WTC11 (cell line): ENCODE measurements at regions not wholly inside any gene's neighbourhood (a gene's known extent, or its start where the extent isn't known, plus 50 kb on each side); places are given as distances from the start of the nearest gene placed in this dataset.

Source experiments
- CREM ChIP-seq: sonication (generic); formaldehyde crosslinking; IDR thresholded peaks from 2 replicates; pipeline ENCODE4 v1.8.1; 2022; ENCODE audit warnings: mild to moderate bottlenecking, missing genetic modification reagents, moderate library complexity
- ELF4 ChIP-seq: sonication (generic); formaldehyde crosslinking; IDR thresholded peaks from 2 replicates; pipeline ENCODE4 v1.8.1; 2022; ENCODE audit warnings: low read depth, mild to moderate bottlenecking, moderate library complexity, missing genetic modification reagents
- ESRRA ChIP-seq: sonication (generic); formaldehyde crosslinking; IDR thresholded peaks from 2 replicates; pipeline ENCODE4 v1.8.1; 2022; ENCODE audit warnings: mild to moderate bottlenecking, missing genetic modification reagents, borderline replicate concordance
- ETV6 ChIP-seq: sonication (generic); formaldehyde crosslinking; IDR thresholded peaks from 2 replicates; pipeline ENCODE4 v1.8.1; 2022; ENCODE audit warnings: mild to moderate bottlenecking, missing genetic modification reagents
- TF ChIP-seq, protein P1 (sequence below): sonication (generic); formaldehyde crosslinking; IDR thresholded peaks from 2 replicates; pipeline ENCODE4 v1.8.1; 2023; ENCODE audit warnings: mild to moderate bottlenecking, missing genetic modification reagents
- TF ChIP-seq, protein P2 (sequence below): sonication (generic); formaldehyde crosslinking; IDR thresholded peaks from 2 replicates; pipeline ENCODE4 v1.8.0; 2022; ENCODE audit warnings: mild to moderate bottlenecking, missing genetic modification reagents
- TF ChIP-seq, protein P3 (sequence below): sonication (generic); formaldehyde crosslinking; IDR thresholded peaks from 2 replicates; pipeline ENCODE4 v1.8.0; 2022; ENCODE audit warnings: mild to moderate bottlenecking, missing genetic modification reagents
- TF ChIP-seq, protein P4 (sequence below): fragments of 200-600 bp; IDR thresholded peaks from 2 replicates; pipeline ENCODE4 v1.8.0; 2022; ENCODE audit warnings: antibody characterized with exemption
- TF ChIP-seq, protein P5 (sequence below): sonication (generic); formaldehyde crosslinking; IDR thresholded peaks from 2 replicates; pipeline ENCODE4 v1.8.0; 2022; ENCODE audit warnings: mild to moderate bottlenecking, missing genetic modification reagents
- TF ChIP-seq, protein P6 (sequence below): sonication (generic); formaldehyde crosslinking; IDR thresholded peaks from 2 replicates; pipeline ENCODE4 v1.8.1; 2022; ENCODE audit warnings: low read depth, mild to moderate bottlenecking, moderate library complexity, missing genetic modification reagents, borderline replicate concordance
- TF ChIP-seq, protein P7 (sequence below): sonication (generic); formaldehyde crosslinking; IDR thresholded peaks from 2 replicates; pipeline ENCODE4 v1.8.1; 2023; ENCODE audit warnings: mild to moderate bottlenecking, missing genetic modification reagents, moderate library complexity

DNA sequence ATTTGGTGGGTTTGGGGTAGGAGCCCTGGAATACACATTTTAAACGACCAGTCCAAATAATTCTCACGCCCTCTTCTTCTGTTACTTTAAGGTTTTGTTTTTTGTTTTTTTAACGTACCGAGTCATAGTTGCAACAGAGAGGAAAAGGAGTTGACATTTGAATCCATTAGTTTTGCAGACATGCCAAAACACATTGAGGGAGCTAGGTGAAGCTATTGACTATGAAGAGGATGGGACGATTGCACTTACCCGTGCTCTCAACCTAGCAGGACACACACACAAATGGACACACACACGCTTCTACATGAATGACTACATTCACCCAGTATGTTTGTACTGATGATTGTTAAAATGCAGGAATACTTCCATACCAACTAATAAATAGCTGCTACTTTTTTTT lies 54.3 kb upstream of the CIT start:
- TF ChIP-seq, protein P1, sequence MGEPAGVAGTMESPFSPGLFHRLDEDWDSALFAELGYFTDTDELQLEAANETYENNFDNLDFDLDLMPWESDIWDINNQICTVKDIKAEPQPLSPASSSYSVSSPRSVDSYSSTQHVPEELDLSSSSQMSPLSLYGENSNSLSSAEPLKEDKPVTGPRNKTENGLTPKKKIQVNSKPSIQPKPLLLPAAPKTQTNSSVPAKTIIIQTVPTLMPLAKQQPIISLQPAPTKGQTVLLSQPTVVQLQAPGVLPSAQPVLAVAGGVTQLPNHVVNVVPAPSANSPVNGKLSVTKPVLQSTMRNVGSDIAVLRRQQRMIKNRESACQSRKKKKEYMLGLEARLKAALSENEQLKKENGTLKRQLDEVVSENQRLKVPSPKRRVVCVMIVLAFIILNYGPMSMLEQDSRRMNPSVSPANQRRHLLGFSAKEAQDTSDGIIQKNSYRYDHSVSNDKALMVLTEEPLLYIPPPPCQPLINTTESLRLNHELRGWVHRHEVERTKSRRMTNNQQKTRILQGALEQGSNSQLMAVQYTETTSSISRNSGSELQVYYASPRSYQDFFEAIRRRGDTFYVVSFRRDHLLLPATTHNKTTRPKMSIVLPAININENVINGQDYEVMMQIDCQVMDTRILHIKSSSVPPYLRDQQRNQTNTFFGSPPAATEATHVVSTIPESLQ (CRISPR knock-in tag), result no peak
- TF ChIP-seq, protein P2, sequence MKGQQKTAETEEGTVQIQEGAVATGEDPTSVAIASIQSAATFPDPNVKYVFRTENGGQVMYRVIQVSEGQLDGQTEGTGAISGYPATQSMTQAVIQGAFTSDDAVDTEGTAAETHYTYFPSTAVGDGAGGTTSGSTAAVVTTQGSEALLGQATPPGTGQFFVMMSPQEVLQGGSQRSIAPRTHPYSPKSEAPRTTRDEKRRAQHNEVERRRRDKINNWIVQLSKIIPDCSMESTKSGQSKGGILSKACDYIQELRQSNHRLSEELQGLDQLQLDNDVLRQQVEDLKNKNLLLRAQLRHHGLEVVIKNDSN, result no peak
- no peak for TF ChIP-seq ELF4 (CRISPR knock-in tag)
- TF ChIP-seq, protein P3, sequence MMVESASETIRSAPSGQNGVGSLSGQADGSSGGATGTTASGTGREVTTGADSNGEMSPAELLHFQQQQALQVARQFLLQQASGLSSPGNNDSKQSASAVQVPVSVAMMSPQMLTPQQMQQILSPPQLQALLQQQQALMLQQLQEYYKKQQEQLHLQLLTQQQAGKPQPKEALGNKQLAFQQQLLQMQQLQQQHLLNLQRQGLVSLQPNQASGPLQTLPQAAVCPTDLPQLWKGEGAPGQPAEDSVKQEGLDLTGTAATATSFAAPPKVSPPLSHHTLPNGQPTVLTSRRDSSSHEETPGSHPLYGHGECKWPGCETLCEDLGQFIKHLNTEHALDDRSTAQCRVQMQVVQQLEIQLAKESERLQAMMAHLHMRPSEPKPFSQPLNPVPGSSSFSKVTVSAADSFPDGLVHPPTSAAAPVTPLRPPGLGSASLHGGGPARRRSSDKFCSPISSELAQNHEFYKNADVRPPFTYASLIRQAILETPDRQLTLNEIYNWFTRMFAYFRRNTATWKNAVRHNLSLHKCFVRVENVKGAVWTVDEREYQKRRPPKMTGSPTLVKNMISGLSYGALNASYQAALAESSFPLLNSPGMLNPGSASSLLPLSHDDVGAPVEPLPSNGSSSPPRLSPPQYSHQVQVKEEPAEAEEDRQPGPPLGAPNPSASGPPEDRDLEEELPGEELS (CRISPR knock-in tag), result no peak
- TF ChIP-seq, protein P4, sequence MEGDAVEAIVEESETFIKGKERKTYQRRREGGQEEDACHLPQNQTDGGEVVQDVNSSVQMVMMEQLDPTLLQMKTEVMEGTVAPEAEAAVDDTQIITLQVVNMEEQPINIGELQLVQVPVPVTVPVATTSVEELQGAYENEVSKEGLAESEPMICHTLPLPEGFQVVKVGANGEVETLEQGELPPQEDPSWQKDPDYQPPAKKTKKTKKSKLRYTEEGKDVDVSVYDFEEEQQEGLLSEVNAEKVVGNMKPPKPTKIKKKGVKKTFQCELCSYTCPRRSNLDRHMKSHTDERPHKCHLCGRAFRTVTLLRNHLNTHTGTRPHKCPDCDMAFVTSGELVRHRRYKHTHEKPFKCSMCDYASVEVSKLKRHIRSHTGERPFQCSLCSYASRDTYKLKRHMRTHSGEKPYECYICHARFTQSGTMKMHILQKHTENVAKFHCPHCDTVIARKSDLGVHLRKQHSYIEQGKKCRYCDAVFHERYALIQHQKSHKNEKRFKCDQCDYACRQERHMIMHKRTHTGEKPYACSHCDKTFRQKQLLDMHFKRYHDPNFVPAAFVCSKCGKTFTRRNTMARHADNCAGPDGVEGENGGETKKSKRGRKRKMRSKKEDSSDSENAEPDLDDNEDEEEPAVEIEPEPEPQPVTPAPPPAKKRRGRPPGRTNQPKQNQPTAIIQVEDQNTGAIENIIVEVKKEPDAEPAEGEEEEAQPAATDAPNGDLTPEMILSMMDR, result no peak
- TF ChIP-seq, protein P5, sequence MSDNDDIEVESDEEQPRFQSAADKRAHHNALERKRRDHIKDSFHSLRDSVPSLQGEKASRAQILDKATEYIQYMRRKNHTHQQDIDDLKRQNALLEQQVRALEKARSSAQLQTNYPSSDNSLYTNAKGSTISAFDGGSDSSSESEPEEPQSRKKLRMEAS, result no peak
- TF ChIP-seq, protein P6, sequence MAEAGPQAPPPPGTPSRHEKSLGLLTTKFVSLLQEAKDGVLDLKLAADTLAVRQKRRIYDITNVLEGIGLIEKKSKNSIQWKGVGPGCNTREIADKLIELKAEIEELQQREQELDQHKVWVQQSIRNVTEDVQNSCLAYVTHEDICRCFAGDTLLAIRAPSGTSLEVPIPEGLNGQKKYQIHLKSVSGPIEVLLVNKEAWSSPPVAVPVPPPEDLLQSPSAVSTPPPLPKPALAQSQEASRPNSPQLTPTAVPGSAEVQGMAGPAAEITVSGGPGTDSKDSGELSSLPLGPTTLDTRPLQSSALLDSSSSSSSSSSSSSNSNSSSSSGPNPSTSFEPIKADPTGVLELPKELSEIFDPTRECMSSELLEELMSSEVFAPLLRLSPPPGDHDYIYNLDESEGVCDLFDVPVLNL (CRISPR knock-in tag), result no peak
- TF ChIP-seq ETV6 (CRISPR knock-in tag), result no peak
- TF ChIP-seq CREM (CRISPR knock-in tag), result no peak
- TF ChIP-seq, protein P7, sequence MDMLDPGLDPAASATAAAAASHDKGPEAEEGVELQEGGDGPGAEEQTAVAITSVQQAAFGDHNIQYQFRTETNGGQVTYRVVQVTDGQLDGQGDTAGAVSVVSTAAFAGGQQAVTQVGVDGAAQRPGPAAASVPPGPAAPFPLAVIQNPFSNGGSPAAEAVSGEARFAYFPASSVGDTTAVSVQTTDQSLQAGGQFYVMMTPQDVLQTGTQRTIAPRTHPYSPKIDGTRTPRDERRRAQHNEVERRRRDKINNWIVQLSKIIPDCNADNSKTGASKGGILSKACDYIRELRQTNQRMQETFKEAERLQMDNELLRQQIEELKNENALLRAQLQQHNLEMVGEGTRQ, result no peak
- TF ChIP-seq ESRRA, result no peak
